D721Med (cell line): ENCODE measurements at regions not wholly inside any gene's neighbourhood (a gene's known extent, or its start where the extent isn't known, plus 50 kb on each side); places are given as distances from the start of the nearest gene placed in this dataset.

Experiments
- DNase-seq: peaks from one replicate; pipeline ENCODE4 v3.0.0; 2011; ENCODE audit warnings: low spot score; ENCODE audit not compliant: insufficient read length
- FAIRE-seq: peaks from 2 replicates; lab custom pipeline; 2011; peaks lifted over from hg19 to GRCh38; lab: Jason Lieb, UNC
- CTCF ChIP-seq: IDR thresholded peaks from 2 replicates; pipeline ENCODE4 v1.5.1; 2012; ENCODE audit warnings: mild to moderate bottlenecking, control low read depth; ENCODE audit not compliant: insufficient read depth; ENCODE audit errors: missing control alignments

GRCh38 chr16:79873825-79874224 is 273.3 kb upstream of the MAF start:
- FAIRE-seq (no peak), DNase-seq (no peak)
- no peak for TF ChIP-seq CTCF

GRCh38 chr16:79871906-79872305 is 271.4 kb upstream of the MAF start:
- FAIRE-seq: no peak
- TF ChIP-seq CTCF: no peak

GRCh38 chr16:79870016-79870886 is 269.7 kb upstream of the MAF start:
- FAIRE-seq: no peak
- no peak for TF ChIP-seq CTCF
- no peak for DNase-seq

More at GRCh38 chr16:79871906-79872305, 271.4 kb upstream of the MAF start:
- no peak for DNase-seq

GRCh38 chr16:79869304-79870015 is 268.9 kb upstream of the MAF start:
- DNase-seq (no peak), FAIRE-seq (no peak)
- no peak for TF ChIP-seq CTCF

GRCh38 chr16:79868841-79869240 is 268.3 kb upstream of the MAF start:
- TF ChIP-seq CTCF: no peak
- no peak for FAIRE-seq
- no peak for DNase-seq

GRCh38 chr16:79867425-79867997 is 267.0 kb upstream of the MAF start:
- no peak for FAIRE-seq
- no peak for TF ChIP-seq CTCF
- no peak for DNase-seq

GRCh38 chr16:79865918-79866317 is 265.4 kb upstream of the MAF start:
- FAIRE-seq: no peak
- no peak for DNase-seq
- TF ChIP-seq CTCF: no peak
